ENCODE measurements at regions not wholly inside any gene's neighbourhood (a gene's known extent, or its start where the extent isn't known, plus 50 kb on each side); places are given as distances from the start of the nearest gene placed in this dataset.
"Not testable (repeated sequence)": the region's sequence is repeated elsewhere in the genome, so short reads cannot be mapped to it uniquely, and the experiment has no call there.

GRCh38 chr7:28330384-28331070 is 81.8 kb upstream of the CREB5 start:
- no peak for DNase-seq

GRCh38 chr7:28332046-28332445 is 80.3 kb upstream of the CREB5 start:
- no peak for DNase-seq

DNA sequence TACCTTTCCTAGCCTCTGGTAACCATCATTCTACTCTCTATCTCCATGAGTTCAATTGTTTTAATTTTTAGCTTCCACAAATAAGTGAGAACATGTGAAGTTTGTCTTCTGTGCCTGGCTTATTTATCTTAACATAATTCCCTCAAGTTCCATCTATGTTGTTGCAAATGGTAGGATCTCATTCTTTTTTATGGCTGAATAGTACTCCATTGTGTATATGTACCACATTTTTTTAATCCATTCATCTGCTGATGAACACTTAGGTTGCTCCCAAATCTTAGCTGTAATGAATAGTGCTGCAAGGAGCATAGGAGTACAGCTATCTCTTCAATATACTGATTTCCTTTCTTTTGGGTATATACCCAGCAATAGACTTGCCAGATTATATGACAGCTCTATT is 78.8 kb upstream of the CREB5 start:
- DNase-seq = not testable (repeated sequence)

DNA sequence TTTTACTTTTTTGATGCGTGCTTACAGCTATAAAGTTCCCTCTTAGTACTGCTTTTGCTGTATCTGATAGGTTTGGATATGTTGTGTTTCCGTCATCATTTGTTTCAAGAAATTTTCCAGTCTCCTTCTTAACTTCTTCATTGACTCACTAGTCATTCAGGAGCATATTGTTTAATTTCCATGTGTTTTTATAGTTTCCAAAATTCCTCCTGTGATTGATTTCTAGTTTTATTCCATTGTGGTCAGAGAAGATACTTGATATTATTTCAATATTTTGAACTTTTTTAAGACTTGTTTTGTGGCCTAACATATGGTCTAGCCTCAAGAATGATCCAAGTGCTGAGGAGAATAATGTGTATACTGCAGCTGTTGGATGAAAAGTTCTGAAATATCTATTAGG is 75.5 kb upstream of the CREB5 start:
- no peak for DNase-seq

DNA sequence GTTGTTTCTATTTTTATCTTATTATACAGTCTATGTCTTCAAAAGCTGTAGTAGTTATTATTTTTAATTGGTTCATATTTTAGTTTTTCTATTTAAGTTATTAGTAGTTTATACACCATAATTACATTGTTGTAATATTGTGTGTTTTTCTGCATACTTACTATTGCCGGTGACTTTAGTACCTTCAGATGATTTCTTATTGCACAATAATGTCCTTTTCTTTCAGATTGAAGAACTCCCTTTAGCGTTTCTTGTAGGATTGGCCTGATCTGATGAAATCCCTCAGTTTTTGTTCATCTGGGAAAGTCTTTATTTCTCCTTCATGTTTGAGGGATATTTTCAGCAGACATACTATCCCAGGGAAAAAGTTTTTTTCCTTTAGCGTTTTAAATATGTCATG is 74.3 kb upstream of the CREB5 start:
- DNase-seq = no peak

GRCh38 chr7:28343462-28343861 is 68.9 kb upstream of the CREB5 start:
- no peak for DNase-seq

DNA sequence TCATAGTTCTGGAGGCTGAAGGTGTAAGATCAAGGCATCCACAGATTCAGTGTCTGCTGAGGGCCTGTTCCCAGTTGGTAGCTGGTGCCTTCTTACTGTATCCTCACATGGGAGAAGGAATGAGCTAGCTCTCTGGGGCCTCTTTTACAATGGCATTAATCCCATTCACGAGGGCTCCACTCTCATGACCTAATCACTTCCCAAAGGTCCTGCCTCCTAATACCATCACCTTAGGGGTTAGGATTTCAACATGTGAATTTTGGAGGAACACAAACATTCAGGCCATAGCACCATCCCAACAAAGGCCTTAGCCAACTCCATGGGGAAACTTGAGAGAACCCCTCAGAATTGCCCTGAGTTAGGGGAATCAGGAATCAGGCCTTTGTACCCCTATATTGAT is 66.1 kb upstream of the CREB5 start:
- DNase-seq = no peak

DNA sequence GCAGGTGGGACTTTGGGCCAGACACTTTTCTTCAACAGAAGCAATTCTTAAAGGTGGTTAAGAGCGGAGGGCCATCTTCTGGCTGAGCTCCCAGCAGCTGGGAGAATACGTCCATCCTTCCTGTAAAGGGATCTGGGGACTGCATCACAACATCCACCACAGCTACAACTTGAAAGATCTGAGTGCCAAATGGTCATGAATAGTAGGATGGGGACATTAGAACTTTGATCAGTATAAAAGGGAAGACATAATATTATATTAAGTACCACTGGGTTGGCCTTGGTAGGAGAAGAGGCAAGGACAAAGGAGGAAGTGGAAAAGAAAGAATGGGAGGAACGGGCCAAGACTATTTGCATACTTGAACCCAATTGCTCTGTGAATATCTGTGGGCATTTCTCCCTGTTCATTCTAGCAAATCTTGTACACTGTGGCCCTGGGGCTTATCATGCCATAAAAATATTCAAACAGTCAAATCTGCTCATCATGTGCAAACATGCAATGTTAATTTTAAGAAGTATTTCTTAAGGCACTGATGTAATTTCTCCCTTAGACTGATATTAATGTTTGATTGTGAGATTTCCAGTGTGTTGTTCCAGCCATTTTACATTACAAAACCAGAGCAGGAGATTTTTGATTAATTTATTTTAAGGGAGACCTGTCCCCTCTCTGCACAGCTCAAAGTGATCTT is 65.5 kb upstream of the CREB5 start:
- DNase-seq = no peak

DNA sequence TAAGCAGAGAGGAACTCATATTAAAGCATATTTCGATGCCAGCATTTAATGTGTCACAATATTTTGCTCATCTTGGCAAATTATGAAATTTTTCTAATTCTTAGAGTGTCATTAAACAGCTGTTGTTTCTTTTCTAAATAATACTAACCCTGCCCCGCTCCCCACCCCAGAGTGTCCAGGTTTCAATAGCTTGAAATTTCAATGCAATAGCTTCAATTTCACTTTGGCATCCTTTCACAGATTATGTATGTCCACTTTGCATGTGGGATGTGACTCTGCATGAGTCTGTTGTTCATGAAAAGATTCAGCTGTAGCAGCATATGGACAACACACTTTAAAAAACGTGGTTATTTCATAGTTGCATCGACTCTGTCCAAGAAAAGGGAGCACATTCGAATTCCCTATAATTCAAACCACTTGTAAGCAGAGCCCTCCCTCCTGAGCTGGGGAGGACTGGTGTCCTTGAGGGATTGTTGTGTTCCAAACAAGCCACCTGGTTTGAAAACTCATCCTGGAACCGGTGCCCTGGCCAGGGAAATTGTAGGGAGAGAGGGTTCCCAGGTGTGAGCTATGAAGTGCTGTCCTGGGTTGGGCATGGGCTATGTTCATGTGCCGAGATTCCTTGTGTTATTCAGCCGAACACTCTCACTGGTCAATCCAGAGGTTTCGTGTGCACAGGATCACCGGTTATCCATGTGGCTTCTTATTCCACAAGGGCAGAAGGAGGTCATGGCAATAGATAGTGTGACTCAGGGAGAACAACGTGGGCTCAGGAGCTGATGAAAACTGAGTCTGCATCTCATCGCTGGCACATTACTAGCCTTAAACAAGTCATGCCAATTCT is 64.6 kb upstream of the CREB5 start:
- no peak for DNase-seq

GRCh38 chr7:28348636-28349035 is 63.7 kb upstream of the CREB5 start:
- DNase-seq = no peak

- DNase-seq = no peak
These were observed 62.7 kb upstream of the CREB5 start for GRCh38 chr7:28349637-28350036.

GRCh38 chr7:28350662-28351061 is 61.7 kb upstream of the CREB5 start:
- no peak for DNase-seq

GRCh38 chr7:28351450-28351849 is 60.9 kb upstream of the CREB5 start:
- no peak for DNase-seq

- DNase-seq = no peak
These were observed 57.5 kb upstream of the CREB5 start for GRCh38 chr7:28354601-28355402.

DNA sequence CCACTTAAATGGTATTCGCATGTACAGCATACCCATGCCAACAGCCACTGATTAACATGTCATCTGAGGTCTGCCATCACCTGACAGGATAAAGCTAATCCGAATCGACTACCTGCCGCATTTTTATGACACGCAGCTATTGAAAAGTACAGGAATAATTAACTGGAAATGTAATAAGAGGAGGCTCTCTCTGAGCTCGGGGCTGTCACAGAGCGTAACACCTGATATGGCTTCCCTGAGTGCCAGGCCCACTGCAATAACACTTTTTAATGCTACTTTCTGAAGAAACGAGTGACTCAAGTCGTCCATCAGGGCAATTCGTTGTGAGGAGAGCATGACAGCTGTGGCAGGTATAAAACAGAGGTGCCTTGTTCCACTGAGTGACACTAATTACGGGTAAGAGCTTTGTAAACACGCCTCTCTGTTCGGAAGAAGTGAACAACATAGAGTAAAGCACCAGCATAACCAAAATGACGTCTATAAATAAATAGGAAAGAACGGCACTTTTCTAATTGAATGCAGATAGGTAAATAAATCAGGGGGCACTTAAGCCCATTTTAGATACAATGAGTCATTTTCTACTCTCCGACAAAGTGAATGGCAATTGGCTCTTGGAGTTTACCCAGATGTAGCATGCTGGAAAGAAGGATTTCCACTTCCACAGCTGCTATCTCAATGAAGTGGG is 56.5 kb upstream of the CREB5 start:
- no peak for DNase-seq

GRCh38 chr7:28356619-28357018 is 55.7 kb upstream of the CREB5 start:
- no peak for DNase-seq

GRCh38 chr7:28358423-28358868 is 53.9 kb upstream of the CREB5 start:
- no peak for DNase-seq

DNA sequence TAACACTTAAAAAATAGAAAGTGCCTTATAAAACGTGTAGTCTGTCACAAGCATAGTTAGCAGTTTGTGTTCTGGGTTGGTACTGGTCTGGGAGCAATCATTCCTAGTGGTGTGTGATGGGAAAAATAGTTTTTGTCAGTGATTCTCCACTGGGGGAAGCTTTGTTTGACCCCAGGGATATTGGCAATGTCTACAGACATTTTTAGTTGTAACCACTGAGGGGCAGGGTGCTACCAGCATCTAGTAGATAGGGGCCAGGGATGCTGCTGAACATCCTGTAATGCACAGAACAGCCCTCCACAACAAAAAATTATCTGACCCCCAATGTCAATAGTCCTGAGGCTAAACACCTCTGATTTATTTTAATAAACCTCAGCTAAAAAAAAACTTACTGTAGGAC is 51.6 kb upstream of the CREB5 start:
- DNase-seq = no peak

GRCh38 chr7:28361551-28361950 is 50.8 kb upstream of the CREB5 start:
- no peak for DNase-seq

DNA sequence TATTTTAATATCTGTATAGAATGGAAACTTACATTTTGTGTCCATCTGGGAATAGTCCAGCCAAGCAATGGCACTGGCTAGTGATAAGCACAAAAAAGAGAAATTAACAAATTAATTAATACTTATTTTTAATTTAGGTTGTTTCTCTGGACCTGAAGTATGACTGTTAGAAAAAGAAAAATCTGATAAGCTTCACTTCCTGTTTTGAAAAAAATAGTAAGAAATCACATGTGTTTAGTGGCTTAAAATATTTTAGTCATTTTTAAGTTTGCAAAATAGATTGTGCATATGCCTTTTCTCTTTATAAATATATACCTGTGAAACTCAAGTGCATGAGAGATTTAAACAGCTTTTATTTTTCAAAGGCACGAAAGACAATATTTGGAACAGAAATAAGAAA is 50.1 kb upstream of the CREB5 start:
- no peak for DNase-seq
